HG03159 (cell line): ENCODE measurements at regions not wholly inside any gene's neighbourhood (a gene's known extent, or its start where the extent isn't known, plus 50 kb on each side); places are given as distances from the start of the nearest gene placed in this dataset.

Experiments used
- ATAC-seq: cut with Tn5 transposase; IDR thresholded peaks from one replicate; pipeline ENCODE4 v1.9.1; 2021; ENCODE audit warnings: mild to moderate bottlenecking, moderate library complexity; ENCODE audit not compliant: unreplicated experiment

- no peak for ATAC-seq
Measured at GRCh38 chr2:220081171-220081570, 453.7 kb downstream of the SLC4A3 start.

- no peak for ATAC-seq
Measured at GRCh38 chr2:220090050-220090449, 462.6 kb downstream of the SLC4A3 start.

- ATAC-seq = no peak
Measured at GRCh38 chr2:220096406-220096805, 469.0 kb downstream of the SLC4A3 start.

- ATAC-seq = no peak
Measured at GRCh38 chr2:220101980-220102379, 474.6 kb downstream of the SLC4A3 start.

- ATAC-seq = no peak
Measured at GRCh38 chr2:220103596-220103995, 476.2 kb downstream of the SLC4A3 start.

GRCh38 chr2:220104871-220105351 lies 477.5 kb downstream of the SLC4A3 start:
- no peak for ATAC-seq

- no peak for ATAC-seq
Measured at GRCh38 chr2:220106065-220106464, 478.6 kb downstream of the SLC4A3 start.

- ATAC-seq = no peak
Measured at GRCh38 chr2:220107380-220107791, 480.0 kb downstream of the SLC4A3 start.

- ATAC-seq = no peak
Measured at GRCh38 chr2:220114443-220114842, 487.0 kb downstream of the SLC4A3 start.

GRCh38 chr2:220117025-220117424 lies 489.6 kb downstream of the SLC4A3 start:
- no peak for ATAC-seq

GRCh38 chr2:220120041-220120440 lies 492.6 kb downstream of the SLC4A3 start:
- no peak for ATAC-seq

- ATAC-seq = no peak
Measured at GRCh38 chr2:220123751-220124150, 496.3 kb downstream of the SLC4A3 start.

GRCh38 chr2:220125551-220125950 lies 498.1 kb downstream of the SLC4A3 start:
- no peak for ATAC-seq

- no peak for ATAC-seq
Measured at GRCh38 chr2:220127311-220127710, 499.9 kb downstream of the SLC4A3 start.

- no peak for ATAC-seq
Measured at GRCh38 chr2:220127876-220128275, 500.4 kb downstream of the SLC4A3 start.

GRCh38 chr2:220129391-220129790 lies 502.0 kb downstream of the SLC4A3 start:
- no peak for ATAC-seq

GRCh38 chr2:220134756-220135534 lies 507.5 kb downstream of the SLC4A3 start:
- ATAC-seq = no peak

GRCh38 chr2:220143336-220143735 lies 515.9 kb downstream of the SLC4A3 start:
- ATAC-seq = no peak

- no peak for ATAC-seq
Measured at GRCh38 chr2:220144411-220144810, 517.0 kb downstream of the SLC4A3 start.

GRCh38 chr2:220147161-220148038 lies 520.0 kb downstream of the SLC4A3 start:
- ATAC-seq = no peak

- no peak for ATAC-seq
Measured at GRCh38 chr2:220148471-220149248, 521.2 kb downstream of the SLC4A3 start.
